ENCODE measurements at regions not wholly inside any gene's neighbourhood (a gene's known extent, or its start where the extent isn't known, plus 50 kb on each side); places are given as distances from the start of the nearest gene placed in this dataset.

DNA sequence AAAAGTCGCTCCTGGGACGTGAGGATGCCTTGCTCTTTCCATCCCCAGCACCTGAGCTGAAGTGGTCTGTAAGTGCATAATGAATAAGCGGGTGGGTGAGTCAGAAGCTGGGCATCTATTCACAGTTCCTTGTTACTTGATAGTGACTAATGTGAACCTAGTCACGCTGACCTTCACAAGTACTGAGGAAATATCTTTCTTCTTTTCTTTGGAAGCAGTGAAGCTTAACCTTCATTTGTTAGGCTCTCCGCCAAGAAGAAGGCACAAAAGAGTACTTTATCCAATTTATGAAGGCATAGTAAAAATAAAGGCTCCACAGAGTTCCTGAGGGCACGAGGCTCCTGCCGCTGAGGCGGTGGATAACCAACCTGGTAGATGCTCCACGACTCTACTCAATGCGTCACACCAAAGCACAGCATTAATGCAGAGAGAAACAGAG, 475.7 kb upstream of the SLIT2 start (continued):
- TF ChIP-seq, protein P1, sequence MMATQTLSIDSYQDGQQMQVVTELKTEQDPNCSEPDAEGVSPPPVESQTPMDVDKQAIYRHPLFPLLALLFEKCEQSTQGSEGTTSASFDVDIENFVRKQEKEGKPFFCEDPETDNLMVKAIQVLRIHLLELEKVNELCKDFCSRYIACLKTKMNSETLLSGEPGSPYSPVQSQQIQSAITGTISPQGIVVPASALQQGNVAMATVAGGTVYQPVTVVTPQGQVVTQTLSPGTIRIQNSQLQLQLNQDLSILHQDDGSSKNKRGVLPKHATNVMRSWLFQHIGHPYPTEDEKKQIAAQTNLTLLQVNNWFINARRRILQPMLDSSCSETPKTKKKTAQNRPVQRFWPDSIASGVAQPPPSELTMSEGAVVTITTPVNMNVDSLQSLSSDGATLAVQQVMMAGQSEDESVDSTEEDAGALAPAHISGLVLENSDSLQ (IDR thresholded peaks at IDR 0.05) = no peak
- TF ChIP-seq FOXK2 (IDR thresholded peaks at IDR 0.05) = no peak
- TF ChIP-seq LARP7 (IDR thresholded peaks at IDR 0.05) = no peak
- no peak for TF ChIP-seq HDGF (IDR thresholded peaks at IDR 0.05)
- TF ChIP-seq TBL1XR1 (IDR thresholded peaks at IDR 0.05; ENCODE audit: low read depth, low read length) = no peak
- no peak for TF ChIP-seq ZNF384 (IDR thresholded peaks at IDR 0.05; ENCODE audit: borderline replicate concordance, low read depth, low read length)
- TF ChIP-seq MYC (IDR thresholded peaks at IDR 0.05; ENCODE audit: insufficient read depth, insufficient read length, insufficient replicate concordance, low read length, severe bottlenecking) = no peak
- no peak for TF ChIP-seq ZNF274 (IDR thresholded peaks at IDR 0.05; ENCODE audit: insufficient read depth, insufficient read length)
- TF ChIP-seq, protein P2, sequence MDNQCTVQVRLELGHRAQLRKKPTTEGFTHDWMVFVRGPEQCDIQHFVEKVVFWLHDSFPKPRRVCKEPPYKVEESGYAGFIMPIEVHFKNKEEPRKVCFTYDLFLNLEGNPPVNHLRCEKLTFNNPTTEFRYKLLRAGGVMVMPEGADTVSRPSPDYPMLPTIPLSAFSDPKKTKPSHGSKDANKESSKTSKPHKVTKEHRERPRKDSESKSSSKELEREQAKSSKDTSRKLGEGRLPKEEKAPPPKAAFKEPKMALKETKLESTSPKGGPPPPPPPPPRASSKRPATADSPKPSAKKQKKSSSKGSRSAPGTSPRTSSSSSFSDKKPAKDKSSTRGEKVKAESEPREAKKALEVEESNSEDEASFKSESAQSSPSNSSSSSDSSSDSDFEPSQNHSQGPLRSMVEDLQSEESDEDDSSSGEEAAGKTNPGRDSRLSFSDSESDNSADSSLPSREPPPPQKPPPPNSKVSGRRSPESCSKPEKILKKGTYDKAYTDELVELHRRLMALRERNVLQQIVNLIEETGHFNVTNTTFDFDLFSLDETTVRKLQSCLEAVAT (IDR thresholded peaks at IDR 0.05) = no peak
- TF ChIP-seq, protein P3, sequence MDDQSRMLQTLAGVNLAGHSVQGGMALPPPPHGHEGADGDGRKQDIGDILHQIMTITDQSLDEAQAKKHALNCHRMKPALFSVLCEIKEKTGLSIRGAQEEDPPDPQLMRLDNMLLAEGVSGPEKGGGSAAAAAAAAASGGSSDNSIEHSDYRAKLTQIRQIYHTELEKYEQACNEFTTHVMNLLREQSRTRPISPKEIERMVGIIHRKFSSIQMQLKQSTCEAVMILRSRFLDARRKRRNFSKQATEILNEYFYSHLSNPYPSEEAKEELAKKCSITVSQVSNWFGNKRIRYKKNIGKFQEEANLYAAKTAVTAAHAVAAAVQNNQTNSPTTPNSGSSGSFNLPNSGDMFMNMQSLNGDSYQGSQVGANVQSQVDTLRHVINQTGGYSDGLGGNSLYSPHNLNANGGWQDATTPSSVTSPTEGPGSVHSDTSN (IDR thresholded peaks at IDR 0.05; ENCODE audit: insufficient replicate concordance, low read depth, low read length) = no peak

Data from GM12878 (cell line).